Astrocyte (in vitro differentiated cells and primary cell): ENCODE measurements at regions not wholly inside any gene's neighbourhood (a gene's known extent, or its start where the extent isn't known, plus 50 kb on each side); places are given as distances from the start of the nearest gene placed in this dataset.

Experiments used
- DNase-seq: peaks from one replicate; pipeline ENCODE4 v3.0.0-alpha.2; 2010; ENCODE audit warnings: low read depth
- FAIRE-seq: peaks from 2 replicates; lab custom pipeline; 2011; peaks lifted over from hg19 to GRCh38; lab: Jason Lieb, UNC
- H2AFZ ChIP-seq: 2 replicates; pipeline ENCODE4 v1.6.0; 2012; ENCODE audit warnings: low read depth, low read length, inconsistent platforms
- H3K27ac ChIP-seq: 2 replicates; pipeline ENCODE4 v1.5.1; 2011; ENCODE audit warnings: low read depth, low read length, inconsistent platforms
- H3K27me3 ChIP-seq: 2 replicates; pipeline ENCODE4 v1.6.0; 2011; ENCODE audit warnings: low read length, inconsistent platforms; ENCODE audit not compliant: insufficient read depth
- H3K36me3 ChIP-seq: 2 replicates; pipeline ENCODE4 v1.5.1; 2011; ENCODE audit warnings: low read length, inconsistent platforms; ENCODE audit not compliant: insufficient read depth
- H3K4me1 ChIP-seq: 2 replicates; pipeline ENCODE4 v1.5.1; 2011; ENCODE audit warnings: low read length, inconsistent platforms; ENCODE audit not compliant: insufficient read depth
- H3K4me2 ChIP-seq: 2 replicates; pipeline ENCODE4 v1.6.0; 2012; ENCODE audit warnings: low read length, inconsistent platforms
- H3K4me3 ChIP-seq: 2 replicates; pipeline ENCODE4 v1.5.1; 2011; ENCODE audit warnings: low read depth, mild to moderate bottlenecking, low read length, inconsistent platforms; ENCODE audit not compliant: insufficient read depth
- H3K79me2 ChIP-seq: 2 replicates; pipeline ENCODE4 v1.6.0; 2012; ENCODE audit warnings: mild to moderate bottlenecking, low read length, inconsistent platforms; ENCODE audit not compliant: insufficient read depth
- H3K9ac ChIP-seq: 2 replicates; pipeline ENCODE4 v1.6.0; 2012; ENCODE audit warnings: mild to moderate bottlenecking, low read length, inconsistent platforms
- H3K9me3 ChIP-seq: 2 replicates; pipeline ENCODE4 v1.5.1; 2012; ENCODE audit warnings: low read depth, mild to moderate bottlenecking, low read length, inconsistent platforms; ENCODE audit not compliant: insufficient read depth
- H4K20me1 ChIP-seq: 2 replicates; pipeline ENCODE4 v1.6.0; 2012; ENCODE audit warnings: low read length, inconsistent platforms; ENCODE audit not compliant: insufficient read depth
- H3K27ac Mint-ChIP-seq: one replicate; pipeline ENCODE4 v1.8.0; 2021; ENCODE audit warnings: mild to moderate bottlenecking, mixed read lengths; ENCODE audit not compliant: unreplicated experiment
- H3K27me3 Mint-ChIP-seq: one replicate; pipeline ENCODE4 v1.8.0; 2021; ENCODE audit warnings: low read depth, mixed read lengths; ENCODE audit not compliant: unreplicated experiment
- H3K36me3 Mint-ChIP-seq: one replicate; pipeline ENCODE4 v1.8.0; 2021; ENCODE audit warnings: low read depth, mixed read lengths; ENCODE audit not compliant: unreplicated experiment
- H3K4me1 Mint-ChIP-seq: one replicate; pipeline ENCODE4 v1.8.0; 2021; ENCODE audit warnings: low read depth, mixed read lengths; ENCODE audit not compliant: unreplicated experiment
- H3K4me3 Mint-ChIP-seq: one replicate; pipeline ENCODE4 v1.8.0; 2021; ENCODE audit warnings: mild to moderate bottlenecking, moderate library complexity, mixed read lengths; ENCODE audit not compliant: unreplicated experiment
- H3K9me3 Mint-ChIP-seq: one replicate; pipeline ENCODE4 v1.8.0; 2021; ENCODE audit warnings: mild to moderate bottlenecking, mixed read lengths; ENCODE audit not compliant: unreplicated experiment
- CTCF ChIP-seq: IDR thresholded peaks from 2 replicates; pipeline ENCODE4 v1.5.1; 2011; ENCODE audit warnings: low read depth, mild to moderate bottlenecking, inconsistent platforms, low read length, moderate library complexity; ENCODE audit not compliant: insufficient read depth
- EZH2 ChIP-seq: IDR thresholded peaks from 2 replicates; pipeline ENCODE4 v1.6.1; 2012; ENCODE audit warnings: mild to moderate bottlenecking, low read length, inconsistent platforms; ENCODE audit not compliant: insufficient read depth

DNA sequence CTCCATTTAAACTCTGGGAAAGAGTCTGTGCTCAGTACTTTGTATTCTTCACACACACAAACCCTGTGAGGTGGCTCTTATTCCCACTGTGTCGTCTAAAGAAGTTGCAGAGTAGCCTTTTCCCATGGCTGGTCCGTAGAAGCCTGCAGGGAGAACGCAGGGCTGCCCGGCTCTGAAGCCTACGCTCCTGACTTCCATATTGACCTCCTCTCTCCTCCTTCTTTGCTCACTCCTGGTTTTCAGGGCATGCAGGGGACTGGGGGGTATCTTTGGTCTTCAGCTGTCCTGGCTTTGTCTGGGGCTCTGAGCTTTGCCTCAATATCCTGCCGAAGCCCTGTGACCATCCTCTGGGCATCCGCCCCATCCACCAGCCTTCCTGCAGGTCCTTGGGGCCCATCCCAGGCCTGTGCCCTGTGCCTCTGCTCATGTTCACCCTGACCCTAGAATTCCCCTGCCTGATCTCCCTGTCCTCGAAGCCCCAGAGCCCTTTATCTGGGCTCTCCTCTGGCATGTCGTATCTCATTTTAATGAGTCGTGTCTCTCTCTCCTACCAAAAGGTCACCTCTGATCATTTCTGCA, 83.8 kb upstream of the FSTL4 start:
- Histone ChIP-seq H3K9me3 (no peaks in the 10 kb centered on the region), H3K79me2 (no peaks in the 10 kb centered on the region), H2AFZ (no peak overlapping the region), H3K4me3 (no peak overlapping the region), H3K4me1 (no peaks in the 10 kb centered on the region), H3K4me2 (no peak overlapping the region), H3K27me3 (peaks cover 2% of the 10 kb centered on the region), H3K36me3 (no peaks in the 10 kb centered on the region), H3K27ac (no peak overlapping the region), H3K9ac (no peak overlapping the region), H4K20me1 (no peaks in the 10 kb centered on the region)
- H3K36me3 Mint-ChIP-seq = peaks cover 4% of the 10 kb centered on the region
- peaks cover 4% of the 10 kb centered on the region for H3K4me1 Mint-ChIP-seq
- no peak overlapping the region for H3K27ac Mint-ChIP-seq
- FAIRE-seq = no peak
- TF ChIP-seq EZH2 (no peak), CTCF (no peak)
- peaks cover 50% of the 10 kb centered on the region for H3K27me3 Mint-ChIP-seq
- no peak overlapping the region for H3K4me3 Mint-ChIP-seq
- peaks cover 7% of the 10 kb centered on the region for H3K9me3 Mint-ChIP-seq
- no peak for DNase-seq

GRCh38 chr5:133694181-133694831, 82.0 kb upstream of the FSTL4 start:
- no peak overlapping the region for H3K4me3 ChIP-seq
- DNase-seq (no peak), FAIRE-seq (no peak)
- no peaks in the 10 kb centered on the region for H3K36me3 Mint-ChIP-seq
- no peaks in the 10 kb centered on the region for H3K9me3 ChIP-seq
- H2AFZ ChIP-seq = no peak overlapping the region
- no peaks in the 10 kb centered on the region for H4K20me1 ChIP-seq
- peaks cover 54% of the 10 kb centered on the region for H3K27me3 Mint-ChIP-seq
- H3K36me3 ChIP-seq = no peaks in the 10 kb centered on the region
- no peaks in the 10 kb centered on the region for H3K4me1 ChIP-seq
- TF ChIP-seq EZH2 (no peak), CTCF (no peak)
- H3K27ac Mint-ChIP-seq = no peak overlapping the region
- H3K9ac ChIP-seq = no peak overlapping the region
- H3K9me3 Mint-ChIP-seq = peaks cover 5% of the 10 kb centered on the region
- H3K4me1 Mint-ChIP-seq = peaks cover 4% of the 10 kb centered on the region
- H3K79me2 ChIP-seq = no peaks in the 10 kb centered on the region
- H3K4me3 Mint-ChIP-seq = no peak overlapping the region
- H3K27ac ChIP-seq = no peak overlapping the region
- peaks cover 8% of the 10 kb centered on the region for H3K27me3 ChIP-seq
- H3K4me2 ChIP-seq = no peak overlapping the region

GRCh38 chr5:133691448-133691847, 79.1 kb upstream of the FSTL4 start:
- no peak for TF ChIP-seq CTCF
- no peak for TF ChIP-seq EZH2
- H3K27me3 ChIP-seq = peaks cover 8% of the 10 kb centered on the region
- no peak overlapping the region for H3K4me2 ChIP-seq
- no peak overlapping the region for H3K4me3 ChIP-seq
- Mint-ChIP-seq H3K27me3 (peaks cover 40% of the 10 kb centered on the region), H3K36me3 (no peaks in the 10 kb centered on the region), H3K9me3 (peaks cover 8% of the 10 kb centered on the region), H3K4me1 (peaks cover 14% of the 10 kb centered on the region), H3K4me3 (no peak overlapping the region), H3K27ac (no peak overlapping the region)
- DNase-seq = peak; percentile 65
- H3K27ac ChIP-seq = no peak overlapping the region
- no peaks in the 10 kb centered on the region for H3K36me3 ChIP-seq
- H3K9ac ChIP-seq = no peak overlapping the region
- FAIRE-seq = no peak
- no peaks in the 10 kb centered on the region for H4K20me1 ChIP-seq
- H3K9me3 ChIP-seq = no peaks in the 10 kb centered on the region
- no peaks in the 10 kb centered on the region for H3K4me1 ChIP-seq
- no peak overlapping the region for H2AFZ ChIP-seq
- H3K79me2 ChIP-seq = no peaks in the 10 kb centered on the region
